ENCODE measurements at regions not wholly inside any gene's neighbourhood (a gene's known extent, or its start where the extent isn't known, plus 50 kb on each side); places are given as distances from the start of the nearest gene placed in this dataset.

DNA sequence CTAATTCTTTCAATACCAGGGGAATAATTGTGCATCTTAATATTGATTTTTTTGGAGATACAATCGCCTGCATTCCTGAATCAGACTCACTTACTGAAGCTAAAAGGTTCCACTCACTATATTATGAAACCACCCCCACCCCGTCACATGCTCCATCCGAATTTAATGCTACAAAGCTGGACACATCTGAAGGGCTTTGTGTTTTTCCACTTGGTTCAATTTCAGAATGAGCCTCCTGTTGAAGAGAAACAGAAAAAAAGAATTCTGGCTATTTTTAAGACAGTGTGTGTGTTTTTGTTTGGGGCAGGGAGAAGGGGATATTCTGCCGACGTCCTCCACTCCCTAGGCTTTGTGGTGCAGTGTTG lies 165.5 kb upstream of the TBX20 start (continued):
- TF ChIP-seq SREBF1 (IDR thresholded peaks at IDR 0.05; ENCODE audit: low read length) (no peak), TBL1XR1 (IDR thresholded peaks at IDR 0.05; ENCODE audit: low read depth, low read length) (no peak)
- TF ChIP-seq, protein P1, sequence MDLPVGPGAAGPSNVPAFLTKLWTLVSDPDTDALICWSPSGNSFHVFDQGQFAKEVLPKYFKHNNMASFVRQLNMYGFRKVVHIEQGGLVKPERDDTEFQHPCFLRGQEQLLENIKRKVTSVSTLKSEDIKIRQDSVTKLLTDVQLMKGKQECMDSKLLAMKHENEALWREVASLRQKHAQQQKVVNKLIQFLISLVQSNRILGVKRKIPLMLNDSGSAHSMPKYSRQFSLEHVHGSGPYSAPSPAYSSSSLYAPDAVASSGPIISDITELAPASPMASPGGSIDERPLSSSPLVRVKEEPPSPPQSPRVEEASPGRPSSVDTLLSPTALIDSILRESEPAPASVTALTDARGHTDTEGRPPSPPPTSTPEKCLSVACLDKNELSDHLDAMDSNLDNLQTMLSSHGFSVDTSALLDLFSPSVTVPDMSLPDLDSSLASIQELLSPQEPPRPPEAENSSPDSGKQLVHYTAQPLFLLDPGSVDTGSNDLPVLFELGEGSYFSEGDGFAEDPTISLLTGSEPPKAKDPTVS (IDR thresholded peaks at IDR 0.05; ENCODE audit: low read depth, low read length): no peak

DNA sequence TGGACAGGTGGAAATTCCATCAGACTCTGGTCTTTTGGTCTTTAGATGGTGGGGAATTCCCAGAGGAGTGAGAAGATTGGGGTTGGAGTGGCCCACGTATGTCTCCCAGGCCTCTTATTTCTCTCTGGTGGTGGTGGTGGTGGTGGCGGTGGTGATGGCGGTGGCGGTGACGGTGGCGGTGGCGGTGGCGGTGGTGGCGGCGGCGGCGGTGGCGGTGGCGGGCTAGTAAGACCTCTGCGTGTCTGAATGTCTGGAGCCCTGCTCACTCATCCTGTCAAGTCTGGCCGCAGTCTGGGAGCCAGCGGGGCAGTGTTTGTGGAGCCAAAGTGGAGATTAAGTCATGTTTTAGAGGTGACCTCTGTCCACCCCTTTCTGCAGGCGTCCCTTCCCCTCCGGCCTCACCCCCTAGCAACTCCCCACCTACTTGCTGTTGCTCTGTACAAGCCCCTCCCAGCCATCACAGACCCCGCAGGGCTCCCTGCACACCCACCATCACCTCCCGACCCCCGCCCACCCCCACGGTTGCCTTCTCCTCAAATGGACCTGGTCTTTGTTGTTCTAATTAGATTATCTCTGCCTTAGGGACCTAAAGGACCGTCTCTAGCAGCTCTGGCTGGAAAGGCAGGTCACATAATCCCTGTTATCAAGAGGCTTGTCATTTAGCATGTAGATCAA lies 165.0 kb upstream of the TBX20 start:
- RAD21 ChIA-PET (ENCODE audit: unreplicated experiment): no interaction called here
- DNase-seq (ENCODE audit: low read depth, low spot score): no peak
- CTCF ChIA-PET: interaction anchor here (1.3 kb wide), 1 partner anchor 8 kb away, joined by 4 read pairs; no protein-coding TSS in a partner anchor
- no peak for FAIRE-seq
- SMC1A ChIA-PET (ENCODE audit: uncharacterized antibody, unreplicated experiment): no interaction called here
- in situ Hi-C loops (cut with MboI): no loop called here
- 26% methylated on average over 10 of the region's 24 CpGs for WGBS (ENCODE audit: insufficient coverage, insufficient replicate concordance, low lambda C conversion rate, missing lambda C conversion rate)
- no peaks in the 10 kb centered on the region for H3K9me3 ChIP-seq (replicated peaks; ENCODE audit: control insufficient read depth, insufficient read depth, low read length)
- ATAC-seq: no peak
- no peaks in the 10 kb centered on the region for H3K4me1 ChIP-seq (ENCODE audit: control insufficient read depth, insufficient read depth, low read length)
- no TSS peak for BruUV-seq (replicated peaks)
- no peak overlapping the region for H3K27ac ChIP-seq (ENCODE audit: control insufficient read depth, insufficient read depth)
- no peak overlapping the region for H2AFZ ChIP-seq (ENCODE audit: control insufficient read depth, low read depth, low read length)
- H3K4me2 ChIP-seq (ENCODE audit: control insufficient read depth, insufficient read depth): no peak overlapping the region
- no peaks in the 10 kb centered on the region; a peak in 1 of 4 replicates for H3K27me3 ChIP-seq (replicated peaks in 1 of 2; ENCODE audit: control insufficient read depth in 2 of 2, insufficient read depth in 2 of 2, low read length in 1 of 2)
- no peaks in the 10 kb centered on the region; the same call in 1 of the 2 replicates for H4K20me1 ChIP-seq (ENCODE audit: control insufficient read depth, insufficient read depth)
- H3K79me2 ChIP-seq (ENCODE audit: control insufficient read depth, insufficient read depth, low read length): no peaks in the 10 kb centered on the region
- no peak overlapping the region for H3K4me3 ChIP-seq
- intact Hi-C loops (cut with micrococcal nuclease; ENCODE audit: unreplicated experiment): no loop called here
- no peak overlapping the region for H3K9ac ChIP-seq (ENCODE audit: control insufficient read depth, insufficient read depth, low read length)
- POLR2A ChIA-PET: no interaction called here
- no peaks in the 10 kb centered on the region for H3K36me3 ChIP-seq (ENCODE audit: control insufficient read depth in 2 of 2, insufficient read depth in 2 of 2, low read length in 1 of 2)
- no peak for TF ChIP-seq EZH2 (IDR thresholded peaks at IDR 0.05; ENCODE audit: borderline replicate concordance, control insufficient read depth, low read depth, low read length)
- TF ChIP-seq JUNB (IDR thresholded peaks at IDR 0.05): no peak
- TF ChIP-seq MTA2 (IDR thresholded peaks at IDR 0.05; ENCODE audit: low read depth): no peak
- no peak for TF ChIP-seq NR2F1 (conservative IDR thresholded peaks at IDR 0.05)
- TF ChIP-seq, protein P1 (IDR thresholded peaks at IDR 0.05; ENCODE audit: low read depth, low read length): no peak
- TF ChIP-seq, protein P2, sequence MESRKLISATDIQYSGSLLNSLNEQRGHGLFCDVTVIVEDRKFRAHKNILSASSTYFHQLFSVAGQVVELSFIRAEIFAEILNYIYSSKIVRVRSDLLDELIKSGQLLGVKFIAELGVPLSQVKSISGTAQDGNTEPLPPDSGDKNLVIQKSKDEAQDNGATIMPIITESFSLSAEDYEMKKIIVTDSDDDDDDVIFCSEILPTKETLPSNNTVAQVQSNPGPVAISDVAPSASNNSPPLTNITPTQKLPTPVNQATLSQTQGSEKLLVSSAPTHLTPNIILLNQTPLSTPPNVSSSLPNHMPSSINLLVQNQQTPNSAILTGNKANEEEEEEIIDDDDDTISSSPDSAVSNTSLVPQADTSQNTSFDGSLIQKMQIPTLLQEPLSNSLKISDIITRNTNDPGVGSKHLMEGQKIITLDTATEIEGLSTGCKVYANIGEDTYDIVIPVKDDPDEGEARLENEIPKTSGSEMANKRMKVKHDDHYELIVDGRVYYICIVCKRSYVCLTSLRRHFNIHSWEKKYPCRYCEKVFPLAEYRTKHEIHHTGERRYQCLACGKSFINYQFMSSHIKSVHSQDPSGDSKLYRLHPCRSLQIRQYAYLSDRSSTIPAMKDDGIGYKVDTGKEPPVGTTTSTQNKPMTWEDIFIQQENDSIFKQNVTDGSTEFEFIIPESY (IDR thresholded peaks at IDR 0.05): no peak
- no peak for TF ChIP-seq RELA (IDR thresholded peaks at IDR 0.05; ENCODE audit: borderline replicate concordance, partially characterized antibody)
- no peak for TF ChIP-seq MEF2A (IDR thresholded peaks at IDR 0.05; ENCODE audit: insufficient read depth, low read depth, low read length)
- TF ChIP-seq SP1 (IDR thresholded peaks at IDR 0.05; ENCODE audit: low read depth, low read length): no peak
- TF ChIP-seq BHLHE40 (IDR thresholded peaks at IDR 0.05; ENCODE audit: borderline replicate concordance in 1 of 2, low read depth in 2 of 2, low read length in 1 of 2): no peak
- no peak for TF ChIP-seq IKZF2 (IDR thresholded peaks at IDR 0.05)
- no peak for TF ChIP-seq E4F1 (IDR thresholded peaks at IDR 0.05; ENCODE audit: borderline replicate concordance, partially characterized antibody)
- no peak for TF ChIP-seq CHD1 (IDR thresholded peaks at IDR 0.05; ENCODE audit: low read depth, low read length)
- no peak for TF ChIP-seq SUPT20H (IDR thresholded peaks at IDR 0.05; ENCODE audit: borderline replicate concordance, control insufficient read depth, low read depth, low read length)

Data from GM12878 (cell line).